ENCODE measurements at regions not wholly inside any gene's neighbourhood (a gene's known extent, or its start where the extent isn't known, plus 50 kb on each side); places are given as distances from the start of the nearest gene placed in this dataset.
A peak's percentile ranks its signal among the peaks of the same experiment; 100 is the strongest.
"Not testable (repeated sequence)": the region's sequence is repeated elsewhere in the genome, so short reads cannot be mapped to it uniquely, and the experiment has no call there.

- TF ChIP-seq CTCF (IDR thresholded peaks at IDR 0.05) (no peak), ZFX (IDR thresholded peaks at IDR 0.05; ENCODE audit: borderline replicate concordance) (no peak)
- H3K27ac ChIP-seq = no peak overlapping the region
These were observed 75.1 kb downstream of the HAUS1 start for GRCh38 chr18:46179306-46179705.

- TF ChIP-seq ZFX (IDR thresholded peaks at IDR 0.05; ENCODE audit: borderline replicate concordance) (no peak), CTCF (IDR thresholded peaks at IDR 0.05) (no peak)
- 0 out of 2 replicates have a peak overlapping the region, but pooled peaks have one; percentile 10 for H3K27ac ChIP-seq
These were observed 78.6 kb downstream of the HAUS1 start for GRCh38 chr18:46182633-46183358.

GRCh38 chr18:46184296-46184695 is 80.1 kb downstream of the HAUS1 start:
- H3K27ac ChIP-seq = not testable (repeated sequence)

GRCh38 chr18:46184727-46185126 is 80.5 kb downstream of the HAUS1 start:
- no peak overlapping the region for H3K27ac ChIP-seq
- TF ChIP-seq CTCF (IDR thresholded peaks at IDR 0.05) (no peak), ZFX (IDR thresholded peaks at IDR 0.05; ENCODE audit: borderline replicate concordance) (no peak)

DNA sequence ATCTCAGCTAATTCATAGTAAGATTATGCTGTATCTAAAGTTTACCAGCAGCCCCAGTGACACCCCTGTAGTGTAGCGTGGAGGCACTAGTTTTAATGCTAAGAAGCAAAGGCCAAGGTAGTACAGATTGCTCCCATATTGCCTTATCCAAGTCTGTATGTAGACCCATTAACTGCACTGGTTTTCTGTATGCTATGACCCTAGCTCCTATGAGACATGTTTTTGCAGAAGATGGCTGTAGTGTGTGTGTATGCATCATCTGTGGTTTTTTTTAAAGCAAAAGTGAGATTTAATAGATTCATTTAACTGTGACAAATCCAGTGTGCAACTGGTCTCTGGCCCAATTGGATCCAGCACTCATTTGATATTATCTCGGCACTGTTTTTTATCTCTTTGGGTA is 86.5 kb downstream of the HAUS1 start:
- TF ChIP-seq CTCF (IDR thresholded peaks at IDR 0.05) = no peak
- no peak for TF ChIP-seq ZFX (IDR thresholded peaks at IDR 0.05; ENCODE audit: borderline replicate concordance)
- no peak overlapping the region for H3K27ac ChIP-seq

DNA sequence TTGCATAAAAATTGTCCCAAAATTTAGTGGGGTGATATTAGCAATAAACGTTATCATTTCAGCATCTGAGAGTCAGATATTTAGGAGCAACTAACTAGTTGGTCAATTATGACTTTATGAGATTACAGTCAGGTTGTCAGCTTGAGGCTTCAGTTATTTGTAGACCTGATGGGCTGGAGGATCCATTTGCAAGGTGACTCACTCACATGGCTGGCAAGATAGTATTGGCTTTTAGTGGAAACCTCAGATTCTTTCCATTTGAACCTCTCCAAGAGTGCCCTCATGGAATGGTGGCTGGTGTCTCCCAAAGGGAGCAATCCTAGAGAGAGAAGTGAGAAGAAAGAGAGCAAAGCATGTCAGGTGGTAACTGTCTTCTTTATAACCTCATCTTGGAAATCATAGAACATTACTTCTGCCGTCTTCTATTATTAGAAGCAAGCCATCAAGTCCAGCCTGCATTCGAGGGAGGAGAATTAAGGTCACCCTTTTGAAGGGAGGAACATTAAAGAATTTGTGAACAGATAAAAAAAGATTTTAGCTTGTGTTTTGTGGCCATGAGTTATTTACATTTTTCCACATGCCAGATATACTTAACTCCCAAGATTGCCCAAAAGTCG is 92.5 kb downstream of the HAUS1 start:
- H3K27ac ChIP-seq = no peak overlapping the region
- no peak for TF ChIP-seq CTCF (IDR thresholded peaks at IDR 0.05)
- no peak for TF ChIP-seq ZFX (IDR thresholded peaks at IDR 0.05; ENCODE audit: borderline replicate concordance)

DNA sequence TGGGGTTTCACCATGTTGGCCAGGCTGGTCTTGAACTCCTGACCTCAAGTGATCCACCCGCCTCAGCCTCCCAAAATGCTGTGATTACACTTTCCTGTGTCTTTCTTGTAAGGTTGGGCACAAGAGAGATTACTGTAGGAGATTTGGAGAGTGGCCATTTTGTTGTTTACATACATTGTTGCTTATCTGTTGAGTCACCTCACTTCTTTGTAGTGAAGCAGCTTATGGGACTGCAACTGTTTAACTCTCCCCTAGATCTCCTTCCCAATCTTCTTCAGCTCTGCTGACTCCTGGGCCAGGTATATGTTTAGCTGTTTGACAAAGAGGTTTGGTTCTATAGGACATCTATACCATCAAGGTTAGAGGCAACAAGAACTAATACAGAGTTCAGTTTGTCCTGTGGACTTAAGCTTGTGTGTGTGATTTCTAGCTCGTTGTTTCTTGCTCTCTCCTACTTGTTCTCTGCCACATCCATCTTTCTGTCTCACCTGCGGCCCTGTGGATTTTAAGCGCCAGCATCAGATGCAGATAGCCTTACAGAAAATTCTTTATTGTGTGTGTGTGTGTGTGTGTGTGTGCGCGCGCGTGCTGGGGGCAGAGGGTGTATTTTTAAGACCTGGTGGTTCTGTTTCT is 95.4 kb downstream of the HAUS1 start:
- peak overlapping the region; percentile 50 for H3K27ac ChIP-seq
- TF ChIP-seq CTCF (IDR thresholded peaks at IDR 0.05) = no peak
- TF ChIP-seq ZFX (IDR thresholded peaks at IDR 0.05; ENCODE audit: borderline replicate concordance) = no peak

- H3K27ac ChIP-seq = peak overlapping the region; percentile 50; the same call in 1 of the 2 replicates
These were observed 96.2 kb downstream of the HAUS1 start for GRCh38 chr18:46200178-46201055.

Data from 22Rv1 (cell line).